Gastrocnemius medialis (tissue), 4 donors: ENCODE measurements at regions not wholly inside any gene's neighbourhood (a gene's known extent, or its start where the extent isn't known, plus 50 kb on each side); places are given as distances from the start of the nearest gene placed in this dataset.

Source experiments
- POLR2A ChIP-seq, 2 donors: fragments of 450-650 bp; IDR thresholded peaks; one replicate each; pipeline ENCODE4 v1.6.1; 2017; ENCODE audit warnings: antibody characterized with exemption in 2 of 2, mild to moderate bottlenecking in 2 of 2, moderate library complexity in 2 of 2
- TF ChIP-seq, protein P1 (sequence below), 5 experiments: fragments of 450-650 bp in 3 of 5; fragments of 200-600 bp in 2 of 5; sonication (generic) in 2 of 5; IDR thresholded peaks in 4 of 5; conservative IDR thresholded peaks in 1 of 5; 1 replicate in 4 of 5; 2 replicates in 1 of 5; pipeline ENCODE4 v1.5.1; 2016 to 2019; ENCODE audit warnings: antibody characterized with exemption in 5 of 5, mild to moderate bottlenecking in 3 of 5, moderate library complexity in 3 of 5

GRCh38 chr6:91634791-91635190 lies 1047.9 kb upstream of the MAP3K7 start:
- TF ChIP-seq POLR2A (IDR thresholded peaks at IDR 0.05), result no peak
- TF ChIP-seq, protein P1, sequence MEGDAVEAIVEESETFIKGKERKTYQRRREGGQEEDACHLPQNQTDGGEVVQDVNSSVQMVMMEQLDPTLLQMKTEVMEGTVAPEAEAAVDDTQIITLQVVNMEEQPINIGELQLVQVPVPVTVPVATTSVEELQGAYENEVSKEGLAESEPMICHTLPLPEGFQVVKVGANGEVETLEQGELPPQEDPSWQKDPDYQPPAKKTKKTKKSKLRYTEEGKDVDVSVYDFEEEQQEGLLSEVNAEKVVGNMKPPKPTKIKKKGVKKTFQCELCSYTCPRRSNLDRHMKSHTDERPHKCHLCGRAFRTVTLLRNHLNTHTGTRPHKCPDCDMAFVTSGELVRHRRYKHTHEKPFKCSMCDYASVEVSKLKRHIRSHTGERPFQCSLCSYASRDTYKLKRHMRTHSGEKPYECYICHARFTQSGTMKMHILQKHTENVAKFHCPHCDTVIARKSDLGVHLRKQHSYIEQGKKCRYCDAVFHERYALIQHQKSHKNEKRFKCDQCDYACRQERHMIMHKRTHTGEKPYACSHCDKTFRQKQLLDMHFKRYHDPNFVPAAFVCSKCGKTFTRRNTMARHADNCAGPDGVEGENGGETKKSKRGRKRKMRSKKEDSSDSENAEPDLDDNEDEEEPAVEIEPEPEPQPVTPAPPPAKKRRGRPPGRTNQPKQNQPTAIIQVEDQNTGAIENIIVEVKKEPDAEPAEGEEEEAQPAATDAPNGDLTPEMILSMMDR (IDR thresholded peaks at IDR 0.05 in 4 of 5, conservative IDR thresholded peaks at IDR 0.05 in 1 of 5), result no peak
